Breast epithelium (tissue), 4 donors: ENCODE measurements at regions not wholly inside any gene's neighbourhood (a gene's known extent, or its start where the extent isn't known, plus 50 kb on each side); places are given as distances from the start of the nearest gene placed in this dataset.

ENCODE experiments used
- DNase-seq, 2 donors: peaks; one replicate each; pipeline ENCODE4 v3.0.0-alpha.2; 2019; ENCODE audit warnings: low spot score in 2 of 2
- H3K27ac ChIP-seq, 2 donors: fragments of 200-600 bp; sonication (generic) in 1 of 2; one replicate each; pipeline ENCODE4 v1.5.1; 2016 to 2019; ENCODE audit warnings: mild to moderate bottlenecking in 1 of 2
- H3K27me3 ChIP-seq, 2 donors: fragments of 200-600 bp; sonication (generic) in 1 of 2; one replicate each; pipeline versions ENCODE4 v1.5.1 to v1.6.0; 2017 to 2019; ENCODE audit warnings: control low read depth in 1 of 2, mild to moderate bottlenecking in 1 of 2
- H3K36me3 ChIP-seq: fragments of 200-600 bp; one replicate; pipeline ENCODE4 v1.5.1; 2019
- H3K4me1 ChIP-seq, 2 donors: fragments of 200-600 bp; sonication (generic); one replicate each; pipeline ENCODE4 v1.5.1; 2016 to 2019; ENCODE audit warnings: control low read depth in 1 of 2
- H3K4me3 ChIP-seq, 3 donors: fragments of 200-600 bp; sonication (generic); 1 replicate in 2 of 3; 2 replicates in 1 of 3; pipeline ENCODE4 v1.5.1; 2016 to 2019; ENCODE audit warnings: mild to moderate bottlenecking in 3 of 3, moderate library complexity in 2 of 3
- H3K9me3 ChIP-seq, 2 donors: fragments of 200-600 bp; sonication (generic) in 1 of 2; one replicate each; pipeline ENCODE4 v1.5.1; 2016 to 2019; ENCODE audit warnings: control low read depth in 1 of 2
- CTCF ChIP-seq, 3 donors: fragments of 450-650 bp; IDR thresholded peaks; one replicate each; pipeline ENCODE4 v1.5.1; 2016 to 2017; ENCODE audit warnings: antibody characterized with exemption in 3 of 3, mild to moderate bottlenecking in 3 of 3, moderate library complexity in 3 of 3
- POLR2A ChIP-seq: fragments of 450-650 bp; IDR thresholded peaks from one replicate; pipeline ENCODE4 v1.6.1; 2016; ENCODE audit warnings: antibody characterized with exemption, mild to moderate bottlenecking, moderate library complexity
- POLR2AphosphoS5 ChIP-seq, 3 donors: sonication (generic); formaldehyde crosslinking; IDR thresholded peaks; one replicate each; pipeline ENCODE4 v1.6.1; 2017; ENCODE audit warnings: antibody characterized with exemption in 3 of 3
- intact Hi-C: fragments of 100-400 bp; cut with DNase I; formaldehyde crosslinking; loops from one replicate; pipeline ENCODE4 v1.15.1; 2023; ENCODE audit warnings: low total_unique reads

GRCh38 chr1:162970021-162970420 is 99.1 kb upstream of the RGS4 start:
- no peak for DNase-seq
- Histone ChIP-seq H3K4me3 (no peak overlapping the region), H3K4me1 (no peaks in the 10 kb centered on the region), H3K9me3 (no peaks in the 10 kb centered on the region), H3K27ac (no peak overlapping the region), H3K27me3 (no peaks in the 10 kb centered on the region), H3K36me3 (no peaks in the 10 kb centered on the region)
- intact Hi-C loops: no loop called here
- no peak for TF ChIP-seq POLR2A
- TF ChIP-seq CTCF (IDR thresholded peaks at IDR 0.05): no peak
- no peak for TF ChIP-seq POLR2AphosphoS5 (IDR thresholded peaks at IDR 0.05)

- Histone ChIP-seq H3K9me3 (peaks cover 0 to 3% of the 10 kb centered on the region in 2 donors), H3K27ac (no peak overlapping the region), H3K4me3 (no peak overlapping the region), H3K4me1 (no peaks in the 10 kb centered on the region), H3K27me3 (no peaks in the 10 kb centered on the region), H3K36me3 (no peaks in the 10 kb centered on the region)
- DNase-seq: no peak
- intact Hi-C loops: no loop called here
- TF ChIP-seq POLR2A (no peak), POLR2AphosphoS5 (IDR thresholded peaks at IDR 0.05) (no peak), CTCF (IDR thresholded peaks at IDR 0.05) (no peak)
These were observed 102.5 kb upstream of the RGS4 start for GRCh38 chr1:162966613-162967012.

- Histone ChIP-seq H3K4me3 (no peak overlapping the region), H3K27me3 (no peaks in the 10 kb centered on the region), H3K9me3 (peaks cover 0 to 3% of the 10 kb centered on the region in 2 donors), H3K4me1 (no peaks in the 10 kb centered on the region), H3K27ac (no peak overlapping the region), H3K36me3 (no peaks in the 10 kb centered on the region)
- DNase-seq: no peak
- no peak for TF ChIP-seq POLR2A
- no peak for TF ChIP-seq CTCF (IDR thresholded peaks at IDR 0.05)
- no peak for TF ChIP-seq POLR2AphosphoS5 (IDR thresholded peaks at IDR 0.05)
- intact Hi-C loops: no loop called here
These were observed 103.9 kb upstream of the CCDC190 start for GRCh38 chr1:162964901-162965300.

GRCh38 chr1:162956922-162957321 is 95.9 kb upstream of the CCDC190 start:
- Histone ChIP-seq H3K9me3 (no peaks in the 10 kb centered on the region), H3K27me3 (no peaks in the 10 kb centered on the region), H3K4me3 (no peak overlapping the region), H3K27ac (no peak overlapping the region), H3K36me3 (no peaks in the 10 kb centered on the region), H3K4me1 (no peaks in the 10 kb centered on the region)
- no peak for DNase-seq
- TF ChIP-seq CTCF (IDR thresholded peaks at IDR 0.05) (no peak), POLR2A (no peak), POLR2AphosphoS5 (IDR thresholded peaks at IDR 0.05) (no peak)
- intact Hi-C loops: no loop called here

GRCh38 chr1:162954824-162955223 is 93.8 kb upstream of the CCDC190 start:
- no peaks in the 10 kb centered on the region for H3K36me3 ChIP-seq
- intact Hi-C loops: no loop called here
- no peak overlapping the region for H3K4me3 ChIP-seq
- no peak overlapping the region for H3K27ac ChIP-seq
- H3K4me1 ChIP-seq: no peaks in the 10 kb centered on the region
- H3K9me3 ChIP-seq: no peaks in the 10 kb centered on the region
- H3K27me3 ChIP-seq: no peaks in the 10 kb centered on the region
- no peak for DNase-seq
- TF ChIP-seq POLR2A (no peak), POLR2AphosphoS5 (IDR thresholded peaks at IDR 0.05) (no peak), CTCF (IDR thresholded peaks at IDR 0.05) (no peak)
